ENCODE measurements at regions not wholly inside any gene's neighbourhood (a gene's known extent, or its start where the extent isn't known, plus 50 kb on each side); places are given as distances from the start of the nearest gene placed in this dataset.

- TF ChIP-seq, protein P1, sequence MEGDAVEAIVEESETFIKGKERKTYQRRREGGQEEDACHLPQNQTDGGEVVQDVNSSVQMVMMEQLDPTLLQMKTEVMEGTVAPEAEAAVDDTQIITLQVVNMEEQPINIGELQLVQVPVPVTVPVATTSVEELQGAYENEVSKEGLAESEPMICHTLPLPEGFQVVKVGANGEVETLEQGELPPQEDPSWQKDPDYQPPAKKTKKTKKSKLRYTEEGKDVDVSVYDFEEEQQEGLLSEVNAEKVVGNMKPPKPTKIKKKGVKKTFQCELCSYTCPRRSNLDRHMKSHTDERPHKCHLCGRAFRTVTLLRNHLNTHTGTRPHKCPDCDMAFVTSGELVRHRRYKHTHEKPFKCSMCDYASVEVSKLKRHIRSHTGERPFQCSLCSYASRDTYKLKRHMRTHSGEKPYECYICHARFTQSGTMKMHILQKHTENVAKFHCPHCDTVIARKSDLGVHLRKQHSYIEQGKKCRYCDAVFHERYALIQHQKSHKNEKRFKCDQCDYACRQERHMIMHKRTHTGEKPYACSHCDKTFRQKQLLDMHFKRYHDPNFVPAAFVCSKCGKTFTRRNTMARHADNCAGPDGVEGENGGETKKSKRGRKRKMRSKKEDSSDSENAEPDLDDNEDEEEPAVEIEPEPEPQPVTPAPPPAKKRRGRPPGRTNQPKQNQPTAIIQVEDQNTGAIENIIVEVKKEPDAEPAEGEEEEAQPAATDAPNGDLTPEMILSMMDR (IDR thresholded peaks at IDR 0.05) = no peak
- no peak for TF ChIP-seq POLR2A (IDR thresholded peaks at IDR 0.05)
These were observed 851.4 kb downstream of the BCL11A start for GRCh38 chr2:59702026-59702425.
